HUES64 (cell line): ENCODE measurements at regions not wholly inside any gene's neighbourhood (a gene's known extent, or its start where the extent isn't known, plus 50 kb on each side); places are given as distances from the start of the nearest gene placed in this dataset.

Experiments used
- H3K27ac ChIP-seq: 2 replicates; pipeline ENCODE4 v1.7.0; 2013; ENCODE audit warnings: low read depth, low read length, inconsistent platforms
- H3K27me3 ChIP-seq: 2 replicates; pipeline ENCODE4 v1.6.1; 2013; ENCODE audit warnings: mild to moderate bottlenecking, low read length; ENCODE audit not compliant: insufficient read depth
- H3K36me3 ChIP-seq: 2 replicates; pipeline ENCODE4 v1.6.1; 2013; ENCODE audit warnings: mild to moderate bottlenecking, low read length; ENCODE audit not compliant: insufficient read depth
- H3K4me1 ChIP-seq: 2 replicates; pipeline ENCODE4 v1.6.1; 2013; ENCODE audit warnings: mild to moderate bottlenecking, low read length, moderate library complexity; ENCODE audit not compliant: insufficient read depth
- H3K4me3 ChIP-seq: 2 replicates; pipeline ENCODE4 v1.5.1; 2013; ENCODE audit warnings: mild to moderate bottlenecking, low read length, moderate library complexity
- H3K9ac ChIP-seq: 2 replicates; pipeline ENCODE4 v1.6.1; 2013; ENCODE audit warnings: mild to moderate bottlenecking, low read depth, low read length
- H3K9me3 ChIP-seq: 2 replicates; pipeline ENCODE4 v1.6.1; 2013; ENCODE audit warnings: low read depth, low read length; ENCODE audit not compliant: insufficient read depth
- WGBS: fragments of 150-250, 120-280 bp; methylation state at CpG from one replicate; pipeline ENCODE4 v1.1.7; 2013; ENCODE audit warnings: missing lambda C conversion rate; 5-methylcytosine and 5-hydroxymethylcytosine counted together

DNA sequence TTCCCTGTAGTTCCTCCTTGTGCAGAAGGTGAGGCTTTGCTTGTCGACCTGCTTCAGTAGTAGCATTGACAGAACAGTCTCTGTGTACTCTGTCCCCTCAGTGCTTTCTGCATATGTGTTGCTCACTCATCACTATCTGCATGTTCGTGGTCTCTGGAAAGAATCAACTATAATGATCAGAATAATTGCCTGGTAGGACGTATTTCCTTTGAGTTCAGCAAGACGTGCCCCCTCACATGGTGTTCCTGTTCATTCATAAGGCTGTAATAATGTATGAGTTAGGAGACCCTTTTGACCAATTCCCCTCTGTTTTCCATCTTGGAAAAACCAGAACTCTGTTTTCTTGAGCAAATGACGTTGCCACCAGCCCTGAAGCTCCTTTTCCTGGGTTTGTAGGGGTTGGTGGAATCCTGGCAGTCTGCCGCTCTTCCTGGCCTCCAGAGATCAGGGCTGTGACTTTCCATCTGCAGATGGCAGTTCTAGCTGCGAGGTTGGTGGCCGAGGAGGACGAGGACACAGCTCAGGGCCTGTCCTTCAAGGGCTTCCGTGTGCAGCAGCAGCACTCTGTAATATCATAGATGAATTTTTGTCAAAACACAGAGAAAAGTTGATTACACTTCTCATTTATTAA is 61.9 kb downstream of the EXOSC2 start:
- Histone ChIP-seq H3K27me3 (no peaks in the 10 kb centered on the region), H3K9ac (no peak overlapping the region), H3K27ac (no peak overlapping the region; the same call in 1 of the 2 replicates), H3K9me3 (no peaks in the 10 kb centered on the region), H3K4me3 (no peak overlapping the region), H3K36me3 (no peaks in the 10 kb centered on the region), H3K4me1 (peaks cover 12% of the 10 kb centered on the region)
- 81% methylated on average over 10 of the region's 10 CpGs for WGBS

DNA sequence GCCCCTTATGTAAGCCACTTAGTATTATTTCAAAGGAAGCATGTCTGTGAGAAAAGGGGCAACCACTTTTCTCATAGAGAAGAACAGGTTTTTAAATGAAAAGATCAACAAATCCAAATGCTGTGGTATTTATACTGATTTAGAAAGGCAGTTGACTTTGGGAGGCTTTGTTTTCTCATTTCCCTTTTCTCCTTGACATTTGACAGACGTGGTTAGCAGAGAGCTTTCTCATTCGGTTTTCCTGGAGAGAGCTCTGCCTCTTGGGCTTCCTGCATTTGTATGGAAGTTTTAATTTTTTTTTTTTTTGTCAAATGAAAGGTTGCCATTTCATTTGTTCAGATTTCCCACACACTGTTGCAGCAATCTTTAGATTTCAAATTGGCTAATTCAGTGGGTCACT is 62.5 kb downstream of the EXOSC2 start:
- no peaks in the 10 kb centered on the region for H3K36me3 ChIP-seq
- H3K27ac ChIP-seq: peak overlapping the region; percentile 6; the same call in 1 of the 2 replicates
- WGBS: no CpG with 5 or more reads among the region's 2 CpGs
- no peaks in the 10 kb centered on the region for H3K9me3 ChIP-seq
- no peak overlapping the region for H3K4me3 ChIP-seq
- H3K4me1 ChIP-seq: peaks cover 12% of the 10 kb centered on the region
- no peak overlapping the region for H3K9ac ChIP-seq
- H3K27me3 ChIP-seq: no peaks in the 10 kb centered on the region

DNA sequence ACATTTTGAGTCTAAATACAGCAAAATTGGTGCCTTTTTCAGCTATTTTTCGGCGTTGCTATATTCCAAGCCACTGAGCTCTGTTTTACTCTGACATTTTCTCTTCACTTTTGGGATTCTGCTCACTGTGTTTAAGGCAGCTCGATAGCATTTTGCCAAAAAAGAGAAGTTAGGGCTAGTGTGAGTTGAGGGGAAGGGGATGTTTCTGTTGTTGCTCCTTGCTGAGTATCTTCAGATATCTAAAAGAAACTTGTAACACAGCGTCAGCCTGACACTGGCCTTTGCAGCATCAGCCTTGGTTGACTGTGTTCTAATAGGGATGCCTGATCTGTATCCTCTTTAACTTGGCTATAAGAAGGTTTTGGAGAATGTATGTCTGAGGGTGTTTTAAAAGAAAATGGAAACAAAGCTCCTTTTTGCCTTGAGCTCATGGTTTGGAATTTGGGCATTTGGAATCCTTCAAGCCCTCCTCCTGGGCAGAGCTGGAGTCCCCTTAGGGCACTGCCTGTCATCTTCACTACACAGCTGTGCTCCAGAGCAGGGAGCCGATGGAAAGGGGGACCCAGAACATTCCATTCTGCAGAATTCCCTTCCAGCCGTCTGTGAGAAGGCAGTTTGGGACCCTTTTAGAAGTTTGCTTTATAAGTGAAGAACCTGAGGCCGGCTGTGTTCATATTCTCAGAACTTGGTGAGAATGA is 63.0 kb downstream of the EXOSC2 start:
- no peaks in the 10 kb centered on the region for H3K27me3 ChIP-seq
- no peaks in the 10 kb centered on the region for H3K36me3 ChIP-seq
- no peaks in the 10 kb centered on the region for H3K9me3 ChIP-seq
- no peak overlapping the region for H3K4me3 ChIP-seq
- H3K9ac ChIP-seq: no peak overlapping the region
- peak overlapping the region; percentile 6; the same call in 1 of the 2 replicates for H3K27ac ChIP-seq
- peaks cover 12% of the 10 kb centered on the region for H3K4me1 ChIP-seq
- 59% methylated on average over 7 of the region's 7 CpGs for WGBS

DNA sequence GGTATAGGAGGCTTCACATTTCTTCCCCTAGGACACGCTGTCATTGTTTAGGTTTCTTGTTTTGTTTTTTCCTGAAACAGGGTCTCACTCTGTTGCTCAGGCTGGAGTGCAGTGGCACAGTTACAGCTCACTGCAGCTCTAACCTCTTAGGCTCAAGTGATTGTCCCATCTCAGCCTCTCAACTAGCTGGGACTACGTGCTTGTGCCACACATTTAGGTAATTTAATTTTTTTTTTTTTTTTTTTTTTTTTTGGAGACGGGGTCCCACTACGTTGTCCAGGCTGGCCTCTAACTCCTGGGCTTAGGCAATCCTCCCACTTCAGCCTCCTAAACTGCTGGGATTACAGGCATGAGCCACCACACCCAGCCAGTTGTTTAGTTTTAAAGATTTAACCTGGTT is 66.2 kb downstream of the EXOSC2 start:
- H3K4me3 ChIP-seq: no peak overlapping the region
- 98% methylated on average over 3 of the region's 4 CpGs for WGBS
- H3K27ac ChIP-seq: no peak overlapping the region
- H3K36me3 ChIP-seq: no peaks in the 10 kb centered on the region
- no peaks in the 10 kb centered on the region for H3K9me3 ChIP-seq
- H3K9ac ChIP-seq: no peak overlapping the region
- no peaks in the 10 kb centered on the region for H3K27me3 ChIP-seq
- peaks cover 19% of the 10 kb centered on the region for H3K4me1 ChIP-seq

DNA sequence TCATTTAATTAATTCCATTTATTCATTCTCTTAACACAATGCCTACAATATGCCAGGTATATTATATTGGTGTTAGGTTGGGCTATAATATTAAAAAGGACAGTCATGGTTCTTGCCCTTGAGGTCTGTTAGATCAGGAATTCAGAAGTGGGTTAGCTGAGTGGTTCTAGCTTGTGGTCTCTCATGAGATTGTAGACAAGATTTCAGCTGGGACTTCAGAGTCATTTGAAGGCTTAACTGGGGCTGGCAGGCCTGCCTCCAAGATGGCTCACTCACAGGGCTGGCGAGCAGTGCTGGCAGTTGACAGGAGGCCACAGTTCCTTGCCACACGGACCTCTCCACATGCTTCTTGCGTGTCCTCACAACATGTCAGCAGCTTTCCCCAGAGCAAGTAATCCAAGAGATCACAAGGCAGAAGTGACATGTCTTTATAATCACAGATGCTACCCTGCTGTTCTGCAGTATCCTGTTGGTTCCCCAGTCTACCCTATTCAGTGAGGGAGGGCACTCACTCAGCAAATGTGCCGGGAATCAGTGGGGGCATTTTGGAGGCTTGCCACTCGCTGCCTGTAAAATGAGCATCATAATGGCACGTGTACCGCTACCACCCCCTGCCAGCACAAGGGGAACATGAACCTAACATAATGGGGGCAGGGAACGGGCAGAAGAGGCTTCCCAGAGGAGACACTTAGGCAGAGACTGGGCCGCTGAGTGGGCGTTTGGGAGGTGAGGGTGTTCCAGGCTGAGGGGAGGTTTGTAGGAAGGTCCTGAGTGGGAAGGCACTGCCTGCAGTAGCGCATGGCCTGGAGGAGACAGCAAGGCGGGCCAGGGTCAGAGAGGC is 70.0 kb downstream of the EXOSC2 start:
- peaks cover 23% of the 10 kb centered on the region for H3K4me1 ChIP-seq
- H3K36me3 ChIP-seq: no peaks in the 10 kb centered on the region
- H3K27ac ChIP-seq: no peak overlapping the region
- H3K4me3 ChIP-seq: no peak overlapping the region
- H3K9me3 ChIP-seq: no peaks in the 10 kb centered on the region
- H3K9ac ChIP-seq: no peak overlapping the region
- WGBS: 74% methylated on average over 12 of the region's 12 CpGs
- H3K27me3 ChIP-seq: no peaks in the 10 kb centered on the region

DNA sequence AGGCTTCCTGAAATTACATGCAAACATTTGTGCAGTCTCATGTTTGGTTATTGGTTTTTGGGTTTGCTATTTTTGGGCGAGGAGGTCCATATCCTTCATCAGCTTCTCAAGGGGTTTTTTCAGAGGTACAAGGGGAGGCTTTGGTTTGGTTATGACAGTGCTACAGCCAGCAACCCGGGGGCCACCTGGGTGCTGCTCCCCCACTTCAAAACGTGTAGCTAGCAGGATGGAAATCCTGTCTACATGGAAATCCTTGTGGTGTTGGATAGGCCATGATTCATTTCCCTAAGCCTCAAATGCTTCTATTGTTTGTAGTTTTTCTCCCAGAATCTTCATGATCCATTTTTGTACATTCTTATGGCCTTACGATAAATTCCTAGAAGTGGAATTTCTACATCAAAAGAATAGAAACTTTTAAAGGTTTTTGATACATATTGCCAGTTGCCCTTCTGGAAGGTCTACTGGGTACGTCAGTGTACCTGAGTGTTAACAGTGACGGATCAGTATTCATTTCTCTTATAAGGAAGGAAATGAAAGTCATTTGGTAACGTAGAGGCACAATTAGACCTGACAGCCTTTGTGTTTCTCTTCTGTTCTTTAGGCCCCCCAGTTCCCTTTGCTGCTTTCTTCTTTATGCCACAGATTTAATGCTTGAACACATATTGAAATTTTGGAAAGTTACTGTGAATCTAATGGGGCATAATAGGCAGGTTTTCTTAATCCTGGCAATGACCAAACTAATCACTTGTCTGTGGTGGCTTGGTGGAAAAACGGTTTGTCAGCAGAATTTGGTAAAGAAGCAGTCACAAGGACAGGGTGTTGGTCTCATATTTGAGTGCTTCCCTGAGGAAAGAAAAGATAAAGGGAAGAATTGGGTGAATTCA is 69.7 kb upstream of the ABL1 start:
- peaks cover 25% of the 10 kb centered on the region for H3K4me1 ChIP-seq
- H3K27ac ChIP-seq: no peak overlapping the region
- no peaks in the 10 kb centered on the region for H3K9me3 ChIP-seq
- WGBS: 89% methylated on average over 8 of the region's 8 CpGs
- H3K9ac ChIP-seq: no peak overlapping the region
- no peak overlapping the region for H3K4me3 ChIP-seq
- no peaks in the 10 kb centered on the region for H3K36me3 ChIP-seq
- no peaks in the 10 kb centered on the region for H3K27me3 ChIP-seq

DNA sequence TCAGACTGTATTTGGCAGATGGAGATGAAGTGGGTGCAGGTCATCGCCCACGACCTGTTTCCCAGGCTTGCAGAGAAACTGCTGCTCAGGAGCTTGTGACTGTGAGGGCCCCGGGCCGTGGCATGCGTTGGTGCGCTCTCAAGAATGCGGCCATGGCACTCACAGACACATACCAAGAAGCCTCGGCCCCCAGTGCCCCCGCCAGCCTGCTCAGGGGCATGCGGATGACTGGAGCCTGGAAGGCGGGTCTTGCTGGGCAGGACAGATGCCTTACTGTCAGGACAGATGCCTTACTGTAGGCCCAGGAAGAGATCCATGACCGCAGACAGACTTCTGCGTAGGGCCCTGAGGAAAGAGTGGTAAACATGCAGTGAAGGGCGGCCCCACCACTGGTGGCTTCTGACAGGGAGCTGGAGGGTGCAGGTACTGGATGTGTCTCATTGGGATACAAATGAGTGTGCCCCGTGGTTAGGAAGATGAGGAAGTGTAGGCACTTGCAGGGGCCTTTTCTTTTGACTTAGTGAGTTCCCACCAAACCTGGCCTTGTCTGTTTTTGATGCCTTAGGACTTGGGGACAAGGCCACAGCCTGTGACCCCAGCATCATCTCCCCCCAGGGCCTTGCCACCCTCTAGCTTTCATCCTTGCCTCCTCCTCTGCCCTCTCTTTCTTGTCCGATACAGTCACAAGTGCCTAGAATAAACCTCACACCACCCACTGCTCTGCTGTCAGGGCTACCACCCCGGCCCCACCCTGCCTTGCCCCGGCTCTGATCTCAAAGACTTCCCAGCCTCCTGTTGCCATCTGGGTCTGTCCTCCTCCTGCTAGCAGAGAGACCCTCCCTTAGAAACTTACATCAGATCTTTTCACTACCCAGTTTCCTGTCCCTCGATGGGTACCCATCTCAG is 68.8 kb upstream of the ABL1 start:
- H3K4me3 ChIP-seq: no peak overlapping the region
- H3K4me1 ChIP-seq: peaks cover 25% of the 10 kb centered on the region
- H3K36me3 ChIP-seq: no peaks in the 10 kb centered on the region
- no peaks in the 10 kb centered on the region for H3K27me3 ChIP-seq
- H3K9me3 ChIP-seq: no peaks in the 10 kb centered on the region
- WGBS: 86% methylated on average over 19 of the region's 19 CpGs
- H3K9ac ChIP-seq: peak overlapping the region; percentile 4; the same call in 1 of the 2 replicates
- no peak overlapping the region for H3K27ac ChIP-seq

DNA sequence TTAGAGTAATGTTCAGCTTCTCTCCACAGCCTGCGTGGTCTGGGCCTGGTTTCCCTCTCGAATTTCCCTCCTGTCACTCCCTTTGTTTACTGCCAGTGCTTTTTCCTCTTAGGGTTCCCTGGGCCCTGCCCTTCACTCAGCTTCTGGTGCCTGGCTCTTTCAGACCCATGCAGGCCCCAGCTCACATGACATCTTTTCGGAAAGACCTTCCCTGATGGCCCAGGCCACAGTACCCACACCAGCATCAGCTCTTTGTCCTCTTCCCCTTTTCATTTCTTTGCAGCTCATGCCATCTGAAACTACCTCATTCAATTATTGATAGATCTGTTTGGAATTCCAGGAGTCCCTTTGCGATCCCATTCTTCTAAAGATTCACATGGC is 68.1 kb upstream of the ABL1 start:
- H3K4me3 ChIP-seq: no peak overlapping the region
- H3K27me3 ChIP-seq: no peaks in the 10 kb centered on the region
- WGBS: 82% methylated on average over 4 of the region's 4 CpGs
- no peaks in the 10 kb centered on the region for H3K9me3 ChIP-seq
- H3K9ac ChIP-seq: peak overlapping the region; percentile 4; the same call in 1 of the 2 replicates
- no peaks in the 10 kb centered on the region for H3K36me3 ChIP-seq
- no peak overlapping the region for H3K27ac ChIP-seq
- H3K4me1 ChIP-seq: peaks cover 25% of the 10 kb centered on the region

DNA sequence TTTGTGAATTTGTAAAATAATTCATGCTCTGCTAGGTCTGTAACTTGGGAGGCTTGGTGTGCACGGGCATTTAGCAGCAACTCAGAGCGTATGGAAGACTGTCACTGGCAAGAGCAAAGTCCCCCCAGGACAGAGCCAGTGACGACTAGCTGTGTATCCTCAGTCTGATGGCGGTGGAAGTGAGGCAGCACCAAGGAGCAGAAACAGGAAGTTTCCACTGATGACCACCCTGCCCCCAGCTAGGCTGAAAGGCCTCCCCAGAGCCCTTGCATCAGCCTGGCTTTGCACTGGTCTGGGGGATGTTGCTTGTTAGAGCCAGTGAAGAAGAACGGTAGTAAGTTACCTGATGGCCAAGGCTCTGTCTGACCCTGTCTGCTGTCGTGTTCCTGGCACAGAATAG is 66.8 kb upstream of the ABL1 start:
- Histone ChIP-seq H3K4me1 (peaks cover 25% of the 10 kb centered on the region), H3K27ac (peak overlapping the region; percentile 64), H3K27me3 (no peaks in the 10 kb centered on the region), H3K9ac (peak overlapping the region; percentile 37), H3K36me3 (no peaks in the 10 kb centered on the region), H3K9me3 (no peaks in the 10 kb centered on the region), H3K4me3 (no peak overlapping the region)
- 52% methylated on average over 6 of the region's 6 CpGs for WGBS

DNA sequence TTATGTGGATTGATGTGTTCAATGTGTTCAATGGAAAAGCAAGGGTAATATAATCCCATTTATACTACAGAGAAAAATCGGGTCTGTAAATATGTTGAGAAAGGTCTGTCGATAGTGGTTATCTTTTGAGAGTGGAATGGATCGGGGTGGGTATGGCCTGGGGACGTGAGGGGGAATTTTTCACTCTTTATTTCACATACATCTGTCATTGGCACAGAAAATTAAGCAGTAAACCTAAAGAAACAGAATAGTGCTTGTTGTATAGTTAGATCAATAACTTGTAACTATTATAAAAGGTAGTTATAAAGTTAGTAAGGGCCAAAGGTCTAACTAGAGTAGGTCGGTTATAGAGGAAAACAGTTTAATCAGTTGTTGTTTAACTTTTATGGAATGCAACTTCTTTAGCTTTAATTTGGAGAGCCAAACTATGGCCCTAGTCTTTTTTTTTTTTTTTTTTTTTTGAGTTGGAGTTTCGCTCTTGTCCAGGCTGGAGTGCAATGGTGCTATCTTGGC is 66.1 kb upstream of the ABL1 start:
- H3K9ac ChIP-seq: no peak overlapping the region
- H3K9me3 ChIP-seq: no peaks in the 10 kb centered on the region
- H3K27ac ChIP-seq: peak overlapping the region; percentile 64; the same call in 1 of the 2 replicates
- no peak overlapping the region for H3K4me3 ChIP-seq
- no peaks in the 10 kb centered on the region for H3K36me3 ChIP-seq
- H3K27me3 ChIP-seq: no peaks in the 10 kb centered on the region
- H3K4me1 ChIP-seq: peaks cover 18% of the 10 kb centered on the region
- WGBS: 89% methylated on average over 3 of the region's 6 CpGs
